ENCODE measurements at regions not wholly inside any gene's neighbourhood (a gene's known extent, or its start where the extent isn't known, plus 50 kb on each side); places are given as distances from the start of the nearest gene placed in this dataset.

GRCh38 chr13:79778741-79779460 lies 297.9 kb downstream of the NDFIP2 start:
- DNase-seq (ENCODE audit: low spot score) (no peak), ATAC-seq (no peak)
- no peak overlapping the region for H3K4me3 Mint-ChIP-seq
- ChIA-PET POLR2A (no interaction called here), CTCF (no interaction called here)
- no peaks in the 10 kb centered on the region for H3K27me3 Mint-ChIP-seq (ENCODE audit: low read depth)
- no peak for TF ChIP-seq FOXP4 (CRISPR knock-in tag; IDR thresholded peaks at IDR 0.05)
- TF ChIP-seq MLX (CRISPR knock-in tag; IDR thresholded peaks at IDR 0.05) = no peak
- no peak for TF ChIP-seq E2F5 (CRISPR knock-in tag; IDR thresholded peaks at IDR 0.05)
- no peak for TF ChIP-seq CDX4 (CRISPR knock-in tag; IDR thresholded peaks at IDR 0.05; ENCODE audit: borderline replicate concordance)
- H3K4me1 Mint-ChIP-seq = peaks cover 45% of the 10 kb centered on the region
- no peaks in the 10 kb centered on the region for H3K9me3 Mint-ChIP-seq
- no peaks in the 10 kb centered on the region for H3K36me3 Mint-ChIP-seq
- H3K27ac Mint-ChIP-seq = no peak overlapping the region

GRCh38 chr13:79777504-79777903 lies 296.5 kb downstream of the NDFIP2 start:
- no peak overlapping the region for H3K27ac Mint-ChIP-seq
- H3K36me3 Mint-ChIP-seq = no peaks in the 10 kb centered on the region
- H3K9me3 Mint-ChIP-seq = no peaks in the 10 kb centered on the region
- no peak for ATAC-seq
- H3K27me3 Mint-ChIP-seq (ENCODE audit: low read depth) = no peaks in the 10 kb centered on the region
- H3K4me3 Mint-ChIP-seq = no peak overlapping the region
- peaks cover 34% of the 10 kb centered on the region for H3K4me1 Mint-ChIP-seq
- TF ChIP-seq SOX15 (CRISPR knock-in tag; IDR thresholded peaks at IDR 0.05) = no peak
- no peak for TF ChIP-seq ZNF396 (CRISPR knock-in tag; IDR thresholded peaks at IDR 0.05; ENCODE audit: borderline replicate concordance)
- TF ChIP-seq MLX (CRISPR knock-in tag; IDR thresholded peaks at IDR 0.05) = no peak
- ChIA-PET CTCF (no interaction called here), POLR2A (no interaction called here)
- no peak for DNase-seq (ENCODE audit: low spot score)

- peaks cover 1% of the 10 kb centered on the region for H3K9me3 Mint-ChIP-seq
- no peak for ATAC-seq
- peaks cover under 1% of the 10 kb centered on the region; the same call in 1 of the 2 replicates for H3K36me3 Mint-ChIP-seq
- POLR2A ChIA-PET = no interaction called here
- no peak for DNase-seq (ENCODE audit: low spot score)
- H3K27ac Mint-ChIP-seq = no peak overlapping the region
- peaks cover 26% of the 10 kb centered on the region for H3K4me1 Mint-ChIP-seq
- H3K4me3 Mint-ChIP-seq = no peak overlapping the region
- CTCF ChIA-PET = no interaction called here
- H3K27me3 Mint-ChIP-seq (ENCODE audit: low read depth) = no peaks in the 10 kb centered on the region
- TF ChIP-seq E2F5 (CRISPR knock-in tag; IDR thresholded peaks at IDR 0.05) (no peak), ZNF423 (CRISPR knock-in tag; IDR thresholded peaks at IDR 0.05) (no peak), ZNF263 (CRISPR knock-in tag; IDR thresholded peaks at IDR 0.05; ENCODE audit: low read depth) (no peak), E2F1 (CRISPR knock-in tag; IDR thresholded peaks at IDR 0.05) (no peak), NFATC4 (CRISPR knock-in tag; IDR thresholded peaks at IDR 0.05) (no peak), ATF3 (CRISPR knock-in tag; conservative IDR thresholded peaks at IDR 0.05) (no peak), NFE2L1 (CRISPR knock-in tag; IDR thresholded peaks at IDR 0.05) (no peak), JUN (CRISPR knock-in tag; IDR thresholded peaks at IDR 0.05) (no peak), ZNF396 (CRISPR knock-in tag; IDR thresholded peaks at IDR 0.05; ENCODE audit: borderline replicate concordance) (no peak), ELF4 (CRISPR knock-in tag; IDR thresholded peaks at IDR 0.05; ENCODE audit: low read depth) (no peak), ATF6 (CRISPR knock-in tag; IDR thresholded peaks at IDR 0.05) (no peak), ZNF121 (CRISPR knock-in tag; IDR thresholded peaks at IDR 0.05) (no peak), CBFB (CRISPR knock-in tag; IDR thresholded peaks at IDR 0.05; ENCODE audit: low read depth) (no peak), KAT7 (CRISPR knock-in tag; IDR thresholded peaks at IDR 0.05; ENCODE audit: borderline replicate concordance) (no peak), ZBTB21 (CRISPR knock-in tag; IDR thresholded peaks at IDR 0.05; ENCODE audit: borderline replicate concordance) (no peak)
Observed at GRCh38 chr13:79776531-79777295, 295.8 kb downstream of the NDFIP2 start.
